IMR-90 (cell line): ENCODE measurements at regions not wholly inside any gene's neighbourhood (a gene's known extent, or its start where the extent isn't known, plus 50 kb on each side); places are given as distances from the start of the nearest gene placed in this dataset.
A peak's percentile ranks its signal among the peaks of the same experiment; 100 is the strongest.

Experiments
- ATAC-seq: fragments of 200-7000 bp; cut with Tn5 transposase; 2 replicates; pipeline ENCODE4 v1.9.1; 2020; ENCODE audit warnings: low read depth, mild to moderate bottlenecking, moderate library complexity
- BruUV-seq: library from RNA; stranded (reverse); fragments of 400-500 nt; replicated peaks from 2 replicates; lab custom pipeline; 2021; lab: Mats Ljungman, UMichigan
- CTCF ChIA-PET: fragments of 300-600 bp; formaldehyde crosslinking; extraction: SDS; loops from one replicate; lab custom pipeline; 2021; ENCODE audit warnings: antibody characterized with exemption; lab: Yijun Ruan, JAX
- POLR2A ChIA-PET: fragments of 300-600 bp; sonication (Branson Sonifier 250); formaldehyde crosslinking; loops from one replicate; lab custom pipeline; 2022; ENCODE audit warnings: antibody characterized with exemption; ENCODE audit not compliant: unreplicated experiment; lab: Charles Lee
- DNase-seq: peaks from one replicate; pipeline ENCODE4 v3.0.0; 2013
- H2AFZ ChIP-seq: replicated peaks from 2 replicates; pipeline ENCODE3; 2013; ENCODE audit warnings: low read length, mild to moderate bottlenecking; ENCODE audit not compliant: poor library complexity
- H2AK5ac ChIP-seq: 2 replicates; pipeline ENCODE4 v1.6.1; 2013; ENCODE audit warnings: low read depth, low read length, inconsistent platforms
- H2AK9ac ChIP-seq: replicated peaks from 2 replicates; pipeline ENCODE3; 2013; ENCODE audit warnings: mild to moderate bottlenecking, low read depth, low read length, moderate library complexity; ENCODE audit not compliant: poor library complexity
- H2BK120ac ChIP-seq: 2 replicates; pipeline ENCODE4 v1.6.1; 2013; ENCODE audit warnings: low read depth, low read length, inconsistent platforms
- H2BK15ac ChIP-seq: 3 replicates; pipeline ENCODE4 v1.6.1; 2013; ENCODE audit warnings: low read depth, low read length, inconsistent platforms
- H2BK20ac ChIP-seq: 2 replicates; pipeline ENCODE4 v1.6.1; 2013; ENCODE audit warnings: low read depth, mild to moderate bottlenecking, inconsistent platforms, low read length, moderate library complexity
- H2BK5ac ChIP-seq: 2 replicates; pipeline ENCODE4 v1.6.1; 2013; ENCODE audit warnings: mild to moderate bottlenecking, low read depth, low read length, inconsistent platforms; ENCODE audit not compliant: poor library complexity, severe bottlenecking
- H3K14ac ChIP-seq: replicated peaks from 2 replicates; pipeline ENCODE4 v1.6.1; 2013; ENCODE audit warnings: low read depth, low read length, inconsistent platforms
- H3K18ac ChIP-seq: 2 replicates; pipeline ENCODE4 v1.6.1; 2013; ENCODE audit warnings: low read depth, low read length, control low read depth
- H3K23ac ChIP-seq: 2 replicates; pipeline ENCODE4 v1.6.1; 2013; ENCODE audit warnings: low read depth, low read length, inconsistent platforms
- H3K27ac ChIP-seq: 2 replicates; pipeline ENCODE4 v1.5.1; 2013; ENCODE audit warnings: mild to moderate bottlenecking, control low read depth, low read length; ENCODE audit not compliant: insufficient read depth
- H3K27me3 ChIP-seq: 2 replicates; pipeline ENCODE4 v1.6.1; 2013; ENCODE audit warnings: low read length; ENCODE audit not compliant: control insufficient read depth, insufficient read depth
- H3K36me3 ChIP-seq: 2 replicates; pipeline ENCODE4 v1.6.1; 2013; ENCODE audit warnings: low read length, mixed read lengths; ENCODE audit not compliant: control insufficient read depth, insufficient read depth
- H3K4ac ChIP-seq: 2 replicates; pipeline ENCODE4 v1.6.1; 2013; ENCODE audit warnings: low read depth, low read length, inconsistent platforms
- H3K4me1 ChIP-seq: 2 replicates; pipeline ENCODE4 v1.6.1; 2013; ENCODE audit warnings: low read length, mixed read lengths; ENCODE audit not compliant: control insufficient read depth, insufficient read depth
- H3K4me2 ChIP-seq: 2 replicates; pipeline ENCODE4 v1.6.1; 2013; ENCODE audit warnings: low read depth, mild to moderate bottlenecking, control low read depth, low read length, moderate library complexity
- H3K4me3 ChIP-seq: 2 replicates; pipeline ENCODE4 v1.5.1; 2013; ENCODE audit warnings: low read depth, mild to moderate bottlenecking, control low read depth, low read length, moderate library complexity; ENCODE audit not compliant: insufficient read depth
- H3K56ac ChIP-seq: 2 replicates; pipeline ENCODE4 v1.6.1; 2013; ENCODE audit warnings: low read length, inconsistent platforms; ENCODE audit not compliant: insufficient read depth; ENCODE audit errors: extremely low read depth
- H3K79me1 ChIP-seq, 2 experiments: 2 replicates each; pipeline ENCODE4 v1.6.1; 2013; ENCODE audit warnings: low read length in 2 of 2, inconsistent platforms in 1 of 2, low read depth in 1 of 2
- H3K9ac ChIP-seq: 2 replicates; pipeline ENCODE4 v1.6.1; 2013; ENCODE audit warnings: low read depth, low read length, control low read depth
- H3K9me1 ChIP-seq: 2 replicates; pipeline ENCODE4 v1.6.1; 2013; ENCODE audit warnings: low read length, inconsistent platforms; ENCODE audit not compliant: insufficient read depth
- H3K9me3 ChIP-seq: 2 replicates; pipeline ENCODE4 v1.6.1; 2013; ENCODE audit warnings: low read length; ENCODE audit not compliant: control insufficient read depth, insufficient read depth
- H4K20me1 ChIP-seq: 2 replicates; pipeline ENCODE4 v1.6.1; 2013; ENCODE audit warnings: low read length, inconsistent platforms; ENCODE audit not compliant: insufficient read depth
- H4K5ac ChIP-seq: 2 replicates; pipeline ENCODE4 v1.6.1; 2013; ENCODE audit warnings: mild to moderate bottlenecking, low read depth, low read length, control low read depth
- H4K8ac ChIP-seq, 2 experiments: 2 replicates each; pipeline ENCODE4 v1.6.1; 2013; ENCODE audit warnings: low read depth in 2 of 2, low read length in 2 of 2, control low read depth in 1 of 2, inconsistent platforms in 1 of 2
- H4K91ac ChIP-seq: 2 replicates; pipeline ENCODE4 v1.6.1; 2013; ENCODE audit warnings: low read depth, low read length, inconsistent platforms; ENCODE audit not compliant: insufficient read depth
- CHD1 ChIP-seq: IDR thresholded peaks from 2 replicates; pipeline ENCODE4 v1.6.1; 2012; ENCODE audit warnings: low read depth, low read length, improper control_type of control experiment
- MAFK ChIP-seq: IDR thresholded peaks from 2 replicates; pipeline ENCODE4 v1.6.1; 2012; ENCODE audit warnings: low read depth, low read length, improper control_type of control experiment
- MXI1 ChIP-seq: IDR thresholded peaks from 2 replicates; pipeline ENCODE4 v1.6.1; 2012; ENCODE audit warnings: low read depth, mild to moderate bottlenecking, low read length, moderate library complexity, borderline replicate concordance
- RCOR1 ChIP-seq: IDR thresholded peaks from 2 replicates; pipeline ENCODE4 v1.6.1; 2012; ENCODE audit warnings: mild to moderate bottlenecking, low read length, improper control_type of control experiment; ENCODE audit not compliant: insufficient replicate concordance
- dilution Hi-C: fragments of 300-500 bp; cut with HindIII; formaldehyde crosslinking; loops from one replicate; pipeline ENCODE4 v1.14.3; 2018; ENCODE audit warnings: low sequenced_read_pairs; ENCODE audit not compliant: unreplicated experiment
- in situ Hi-C: fragments of 300-500 bp; cut with MboI; formaldehyde crosslinking; loops from 3 replicates; pipeline ENCODE4 v1.14.3; 2019; ENCODE audit warnings: low sequenced_read_pairs, inconsistent platforms, mixed read lengths
- intact Hi-C: fragments of 100-400 bp; cut with micrococcal nuclease; formaldehyde crosslinking; loops from 2 replicates; pipeline ENCODE4 v1.10.0; 2022

GRCh38 chr6:141269684-141270083 lies 863.0 kb upstream of the GJE1 start:
- Histone ChIP-seq H2BK120ac (no peak overlapping the region), H3K79me1 (no peaks in the 10 kb centered on the region), H3K9me3 (peaks cover 2% of the 10 kb centered on the region; the same call in 1 of the 2 replicates), H2BK20ac (no peak overlapping the region), H3K36me3 (no peaks in the 10 kb centered on the region), H2AFZ (no peak overlapping the region), H3K14ac (no peak overlapping the region), H2AK5ac (no peak overlapping the region), H3K4me2 (no peak overlapping the region), H2AK9ac (no peak overlapping the region), H3K9ac (no peak overlapping the region), H3K4ac (no peak overlapping the region), H2BK15ac (no peak overlapping the region), H3K27ac (no peak overlapping the region), H4K5ac (no peak overlapping the region), H4K8ac (no peak overlapping the region), H3K4me3 (no peak overlapping the region), H3K9me1 (no peaks in the 10 kb centered on the region), H4K20me1 (no peaks in the 10 kb centered on the region), H3K27me3 (no peaks in the 10 kb centered on the region), H3K23ac (no peak overlapping the region), H2BK5ac (no peak overlapping the region), H3K56ac (no peak overlapping the region), H4K91ac (no peak overlapping the region), H3K4me1 (peaks cover 2% of the 10 kb centered on the region; the same call in 1 of the 2 replicates), H3K18ac (no peak overlapping the region)
- no TSS peak for BruUV-seq
- TF ChIP-seq CHD1 (no peak), MAFK (peak; percentile 63), RCOR1 (no peak), MXI1 (no peak)
- dilution Hi-C loops = no loop called here
- ChIA-PET POLR2A (no interaction called here), CTCF (no interaction called here)
- no peak for DNase-seq
- no peak for ATAC-seq
- in situ Hi-C loops = no loop called here
- intact Hi-C loops = no loop called here
